SK-MEL-5 (cell line): ENCODE measurements at regions not wholly inside any gene's neighbourhood (a gene's known extent, or its start where the extent isn't known, plus 50 kb on each side); places are given as distances from the start of the nearest gene placed in this dataset.

Source experiments
- DNase-seq: peaks from one replicate; pipeline ENCODE4 v3.0.0-alpha.2; 2016; ENCODE audit warnings: low read depth, low spot score
- in situ Hi-C: cut with HindIII; loops from 2 replicates; pipeline ENCODE4 v1.10.0; 2016; ENCODE audit warnings: low sequenced_read_pairs, high pct_unique_total_duplicates, low pct_unique_long_range_greater_than_20kb

DNA sequence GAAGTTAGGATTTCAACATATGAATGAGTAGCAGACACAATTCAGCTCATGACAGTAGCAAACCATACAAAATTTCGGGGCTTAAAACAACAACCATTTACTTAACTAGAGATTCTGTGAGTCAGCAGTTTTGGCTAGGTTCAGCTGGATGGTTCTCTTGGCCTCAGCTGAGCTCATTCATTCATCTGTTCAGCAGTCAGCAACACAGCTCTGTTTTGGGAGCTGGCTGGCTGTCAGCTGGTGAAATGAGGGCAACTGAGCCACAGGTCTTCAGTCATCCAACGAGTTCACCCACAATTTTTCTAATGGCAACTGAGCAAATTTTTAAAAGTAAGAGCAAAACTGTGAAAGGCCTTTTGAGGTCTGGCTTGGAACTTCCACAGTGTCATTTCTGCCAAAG is 2005.1 kb upstream of the AGA start:
- no peak for DNase-seq
- in situ Hi-C loops, result no loop called here

DNA sequence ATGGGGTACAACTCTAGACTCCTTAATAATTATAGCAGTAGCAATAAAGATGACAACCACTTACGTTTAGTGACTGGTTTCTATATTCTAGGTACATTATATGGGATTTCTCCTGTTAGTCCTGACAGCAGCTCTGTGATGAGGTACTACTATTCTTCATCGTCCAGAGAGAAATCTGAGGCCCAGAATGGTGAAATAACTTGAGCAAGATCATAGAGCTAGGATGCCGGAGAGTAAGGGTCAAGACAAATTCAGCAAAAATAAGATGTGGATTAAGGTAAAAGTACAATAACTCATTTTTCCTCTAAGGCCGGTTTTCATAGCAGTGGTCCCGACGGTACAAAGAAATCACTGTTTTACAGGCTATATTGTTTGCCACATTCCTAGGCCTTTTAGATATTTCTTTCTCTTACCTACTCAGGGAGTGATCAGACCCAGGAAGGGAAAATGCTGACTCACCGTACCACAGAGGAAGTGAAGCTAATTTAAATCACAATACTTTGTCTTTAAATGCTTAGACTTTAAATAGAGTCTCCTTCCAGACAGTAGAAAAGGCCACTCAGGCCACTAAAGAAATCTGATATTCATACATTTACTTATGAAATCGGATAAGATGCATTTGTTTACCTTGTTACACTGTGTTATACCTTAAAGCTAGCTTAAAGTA is 2023.0 kb upstream of the AGA start:
- no peak for DNase-seq

DNA sequence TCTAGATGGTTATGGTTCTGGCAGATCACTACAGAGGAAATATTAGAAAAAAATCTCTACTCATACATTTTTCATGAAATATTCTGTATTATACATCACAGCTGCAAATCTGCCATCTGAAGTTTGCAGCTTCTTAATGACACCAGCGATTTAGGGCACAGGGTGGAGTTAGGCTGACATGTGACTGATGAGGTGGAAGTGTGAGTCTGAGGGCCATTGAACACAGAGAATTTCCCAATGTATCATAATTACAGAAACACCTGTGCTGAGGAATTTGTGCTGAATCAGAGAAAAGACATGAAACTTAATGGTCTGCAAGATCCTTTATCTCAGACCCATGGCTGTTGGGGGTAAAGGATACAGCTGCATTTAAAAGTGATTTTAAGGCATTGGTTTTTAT is 2025.6 kb upstream of the AGA start:
- no peak for DNase-seq
- in situ Hi-C loops, result no loop called here

More for the DNA sequence above, 2023.0 kb upstream of the AGA start:
- in situ Hi-C loops, result no loop called here

DNA sequence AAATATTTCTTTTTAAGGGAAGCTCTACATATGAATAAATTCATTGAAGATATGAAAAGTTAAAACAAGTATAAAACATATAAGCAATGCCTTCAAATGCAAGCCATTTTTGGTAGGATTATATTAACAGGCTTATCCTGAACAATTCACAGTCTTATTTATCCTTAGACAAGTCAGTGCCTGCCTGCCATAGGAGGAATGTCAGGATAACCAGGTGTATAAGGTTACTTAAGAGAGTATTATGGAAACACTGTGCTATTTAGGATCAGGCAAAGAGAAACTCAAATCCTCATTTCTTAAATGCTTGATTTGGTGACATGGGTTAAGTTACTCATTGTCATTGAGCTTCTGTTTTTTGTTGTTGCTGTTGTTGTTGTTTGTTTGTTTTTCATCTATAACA is 2029.9 kb upstream of the AGA start:
- in situ Hi-C loops, result no loop called here
- DNase-seq, result no peak

DNA sequence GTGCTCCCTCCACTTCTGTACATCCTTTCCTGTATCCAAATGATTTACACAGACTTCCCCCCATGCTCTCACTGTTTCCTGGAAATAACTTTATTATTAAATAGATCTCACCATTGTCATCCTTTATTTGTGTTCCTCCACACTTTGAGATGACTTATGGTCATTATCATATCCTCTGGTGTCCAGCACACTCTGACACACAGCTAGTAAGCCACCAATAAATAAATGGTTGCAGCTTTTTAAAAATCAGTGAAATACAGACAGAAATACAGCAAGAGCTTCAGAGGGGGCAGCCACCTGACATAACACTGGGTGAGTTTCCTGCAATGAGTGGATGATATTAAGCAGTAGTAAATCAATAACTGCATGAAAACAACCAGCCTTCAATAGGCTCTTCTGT is 2036.4 kb upstream of the AGA start:
- in situ Hi-C loops, result no loop called here
- no peak for DNase-seq

DNA sequence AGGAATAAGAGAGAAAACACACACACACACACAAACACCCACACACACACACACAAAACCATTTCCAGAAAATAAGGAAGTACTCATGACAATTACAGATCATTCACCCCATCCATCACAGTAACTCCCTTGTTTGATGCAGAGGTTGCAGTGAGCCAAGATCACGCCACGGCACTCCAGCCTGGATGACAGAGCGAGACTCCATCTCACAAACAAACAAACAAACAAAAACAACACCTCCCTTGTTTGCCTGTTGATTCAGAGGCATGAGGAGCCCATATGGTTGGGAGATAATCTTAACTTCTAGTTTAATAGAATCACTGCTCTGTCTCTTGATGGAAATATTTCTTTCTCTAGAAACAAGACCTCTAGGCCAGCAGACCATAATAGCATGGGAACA is 2043.5 kb upstream of the AGA start:
- peak; percentile 55 for DNase-seq
- in situ Hi-C loops, result no loop called here

DNA sequence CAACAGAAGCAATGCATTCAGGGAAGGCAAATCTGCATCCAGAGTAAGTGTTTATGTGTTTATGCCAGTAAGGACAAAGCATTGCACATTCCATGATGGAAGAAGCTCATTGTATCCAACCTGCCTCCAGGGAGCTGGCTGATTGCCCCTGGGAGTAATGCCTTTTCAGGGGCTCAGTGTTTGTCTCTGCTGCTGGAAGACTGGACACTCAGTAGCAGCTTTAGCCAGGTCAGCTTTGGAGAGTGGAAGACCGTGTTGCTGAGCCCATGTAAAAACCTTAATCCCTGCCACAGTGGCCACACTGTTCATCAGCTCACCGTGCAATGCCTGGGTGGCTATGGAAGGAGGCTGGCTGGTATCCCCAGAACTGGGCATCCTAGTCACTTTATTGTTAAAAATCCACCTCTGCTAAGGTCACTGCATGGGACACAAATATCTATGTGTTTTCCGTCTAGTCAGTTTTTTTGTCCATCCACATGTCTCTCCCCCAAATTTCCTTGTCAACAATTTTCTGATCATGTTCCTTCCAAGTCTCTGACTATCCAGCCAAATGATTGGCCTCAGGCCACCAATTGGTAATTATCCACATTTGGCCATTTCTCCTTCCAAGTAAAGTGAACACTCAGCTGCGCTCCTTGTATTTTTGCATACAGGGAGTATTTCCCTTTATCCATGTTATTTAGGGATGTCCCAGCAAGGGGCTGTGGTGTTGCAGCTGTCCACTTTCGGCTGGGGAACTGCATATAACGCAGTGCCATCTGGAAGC is 2044.5 kb upstream of the AGA start:
- in situ Hi-C loops, result no loop called here
- no peak for DNase-seq

DNA sequence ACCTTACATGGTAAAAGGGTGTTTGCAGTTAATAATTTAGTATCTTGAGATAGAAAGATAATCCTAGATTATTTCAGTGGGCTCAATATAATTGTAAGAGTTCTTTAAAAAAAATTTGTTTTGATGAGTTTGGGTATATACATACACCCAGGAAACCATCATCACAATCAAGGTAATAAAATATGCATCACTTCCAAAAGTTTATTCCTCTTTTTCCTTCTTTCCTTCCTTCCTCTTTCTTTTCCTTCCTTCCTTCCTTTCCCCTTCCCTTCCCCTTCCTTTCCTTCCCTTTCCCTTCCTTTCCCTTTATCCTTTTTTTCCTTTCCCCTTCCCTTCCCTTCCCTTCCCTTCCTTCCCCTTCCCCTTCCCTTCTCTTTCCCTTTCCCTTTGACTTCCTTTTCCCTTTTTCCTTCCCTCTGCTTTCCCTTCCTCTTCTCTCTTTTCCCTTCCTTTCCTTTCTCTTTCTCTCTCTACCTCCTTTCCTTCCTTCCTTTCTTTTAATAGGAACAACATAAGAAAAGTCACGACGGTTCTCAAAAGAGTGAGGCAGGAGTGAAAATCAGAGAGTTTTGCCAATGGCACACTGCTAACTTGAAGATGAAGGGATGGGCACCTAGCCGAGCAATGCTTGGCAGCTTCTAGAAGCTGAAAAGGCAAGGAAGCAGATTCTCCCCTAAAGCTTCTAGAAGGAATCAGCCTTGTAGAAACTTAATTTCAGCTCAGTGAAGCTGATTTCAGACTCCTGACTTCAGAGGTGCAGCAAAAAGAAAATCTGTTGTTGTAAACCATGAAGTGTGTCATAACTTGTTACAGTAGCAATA is 2050.2 kb upstream of the AGA start:
- DNase-seq, result no peak
- in situ Hi-C loops, result no loop called here

DNA sequence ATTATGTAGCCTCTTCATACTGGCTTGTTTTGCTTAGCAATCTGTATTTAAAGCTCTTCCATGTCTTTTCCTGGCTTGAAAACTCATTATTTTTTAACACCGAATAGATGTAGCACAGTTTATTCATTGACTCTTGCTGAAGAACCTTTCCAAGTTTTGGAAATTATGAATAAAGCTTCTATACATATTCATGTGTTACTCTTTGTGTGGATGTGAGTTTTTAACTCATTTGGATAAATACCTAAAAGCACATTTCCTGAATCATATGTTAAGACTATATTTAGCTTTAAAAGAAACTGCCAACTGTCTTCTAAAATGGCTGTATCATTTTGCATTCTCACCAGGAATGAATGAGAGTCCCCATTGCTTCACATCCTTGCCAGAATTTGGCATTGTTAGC is 2061.7 kb upstream of the AGA start:
- DNase-seq, result no peak
- in situ Hi-C loops, result no loop called here

DNA sequence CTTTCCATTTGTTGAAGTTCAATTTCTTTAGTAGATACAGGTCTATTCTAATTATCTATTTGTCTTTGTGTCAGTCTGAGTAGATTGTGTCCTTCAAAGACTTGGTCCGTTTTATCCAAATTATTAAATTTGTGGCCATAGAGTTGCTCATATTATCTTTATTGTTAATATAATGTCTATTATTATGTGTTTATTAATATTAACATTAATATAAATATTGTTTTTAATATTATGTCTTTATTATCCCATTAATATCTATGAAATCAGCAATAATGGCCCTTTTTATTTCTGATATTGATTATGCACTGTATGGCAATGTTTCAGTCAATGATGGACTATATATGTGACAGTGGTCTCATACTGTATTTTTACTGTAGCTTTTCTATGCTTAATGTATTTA is 2067.3 kb upstream of the AGA start:
- no peak for DNase-seq
- in situ Hi-C loops, result no loop called here

DNA sequence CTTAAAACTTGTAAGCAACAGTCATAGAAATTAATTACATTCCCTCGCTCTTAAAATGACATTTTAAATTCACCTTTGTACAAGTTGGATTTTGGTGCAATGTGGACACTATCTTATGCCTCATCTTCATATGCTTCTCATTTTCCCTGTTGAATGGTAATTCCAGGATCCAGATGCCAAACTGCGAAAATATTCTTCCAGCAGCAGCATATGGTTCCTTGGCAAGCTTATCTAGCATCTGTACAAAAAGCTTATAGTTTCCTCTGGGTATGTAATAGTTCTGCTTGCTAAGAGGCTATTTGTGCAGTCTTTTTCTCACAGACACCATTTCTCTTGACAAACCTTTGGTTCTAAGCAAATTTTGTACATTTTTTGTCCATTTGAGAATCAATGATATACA is 2079.7 kb upstream of the AGA start:
- in situ Hi-C loops, result no loop called here
- DNase-seq, result no peak

DNA sequence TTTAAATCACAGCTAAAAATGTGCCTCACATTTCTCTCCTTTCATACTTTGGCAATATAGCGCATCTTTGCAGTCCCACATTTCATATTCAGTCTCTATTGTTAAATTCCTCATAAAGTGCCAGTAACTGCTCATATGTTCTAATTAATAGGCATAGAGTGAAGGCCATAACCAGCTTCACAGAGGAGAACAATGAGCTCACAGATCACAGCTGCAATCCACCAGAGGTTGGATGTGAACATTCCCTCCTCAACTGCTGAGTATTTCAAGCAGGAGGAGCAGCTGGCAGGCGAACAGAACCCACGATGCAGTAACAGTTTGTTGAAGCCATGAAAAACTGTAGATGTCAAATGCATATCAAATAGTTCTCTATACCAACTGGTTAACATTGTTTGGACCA is 2088.7 kb upstream of the AGA start:
- in situ Hi-C loops, result no loop called here
- peak; percentile 22 for DNase-seq

DNA sequence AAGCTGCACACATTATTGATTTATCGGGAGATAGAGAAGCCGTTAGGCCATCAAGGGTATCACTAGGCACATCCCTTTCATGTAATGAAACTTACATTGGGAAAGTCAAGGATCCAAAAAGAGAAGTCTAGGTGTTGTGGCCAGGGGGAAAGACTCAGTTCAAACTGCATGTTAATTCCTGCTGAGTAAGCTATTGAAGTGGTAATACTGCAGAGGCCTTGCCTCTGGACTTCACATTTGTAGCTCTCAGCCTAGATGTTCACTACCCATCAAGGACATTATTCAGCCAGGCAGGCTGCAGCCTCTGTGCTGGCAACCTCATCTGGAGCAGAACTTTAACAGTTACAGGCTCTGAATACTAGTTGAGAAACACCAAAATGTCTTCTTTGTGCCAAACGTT is 2094.5 kb upstream of the AGA start:
- in situ Hi-C loops, result no loop called here
- DNase-seq, result no peak

DNA sequence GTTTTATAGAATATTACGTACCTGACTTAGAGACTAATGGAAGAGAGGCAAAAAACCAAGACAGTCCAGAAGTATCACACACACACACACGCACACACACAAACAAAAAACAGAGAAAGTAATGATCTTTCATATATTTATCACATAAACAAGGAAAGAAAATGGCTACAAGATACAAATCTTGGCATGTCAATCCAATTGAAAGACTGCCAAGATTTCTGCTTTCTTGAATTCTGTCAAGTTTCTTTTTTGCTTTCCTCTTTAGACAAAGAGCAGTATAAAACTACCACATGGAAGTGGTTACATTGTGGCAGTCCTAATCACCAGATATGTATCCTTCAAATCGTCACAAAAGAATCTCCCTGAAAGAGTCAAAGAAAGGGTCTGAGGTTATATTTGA is 2097.4 kb upstream of the AGA start:
- in situ Hi-C loops, result no loop called here
- no peak for DNase-seq

DNA sequence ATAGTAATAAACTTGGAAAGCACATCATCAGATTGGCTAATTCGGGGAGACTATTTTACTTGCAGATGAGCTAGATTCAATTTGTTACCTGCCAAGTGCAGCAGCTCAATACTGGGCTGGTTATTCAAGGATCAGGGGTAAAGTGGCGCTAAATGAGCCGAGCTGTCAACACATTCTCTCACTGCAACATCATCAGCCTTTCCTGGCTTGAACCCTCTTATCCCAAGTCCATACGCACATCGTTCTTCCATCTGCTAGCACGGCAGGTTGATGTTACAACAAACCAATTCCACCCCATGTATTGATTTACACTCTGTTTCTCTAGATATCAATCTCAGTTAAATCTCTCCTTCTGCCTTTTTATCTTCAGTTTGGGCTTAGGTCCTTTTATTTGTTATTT is 2101.5 kb upstream of the AGA start:
- no peak for DNase-seq
- in situ Hi-C loops, result no loop called here

DNA sequence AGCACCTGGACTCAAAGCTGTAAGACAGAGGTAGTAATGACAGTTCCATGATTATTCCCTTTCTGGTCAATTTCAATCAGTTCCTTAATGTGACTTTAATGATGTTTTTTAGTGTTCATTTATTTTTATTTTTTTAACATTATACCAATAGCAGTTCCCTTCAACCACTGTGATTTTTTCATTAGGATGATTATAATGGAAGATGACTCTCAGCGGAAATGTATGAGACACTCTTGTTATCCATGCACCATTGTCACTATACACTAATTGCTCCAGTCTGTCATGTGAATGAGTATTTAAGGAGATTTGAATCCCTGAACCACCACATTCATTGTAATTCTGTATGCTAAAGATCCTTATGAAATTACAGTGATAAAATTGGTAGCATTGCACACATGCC is 2102.3 kb upstream of the AGA start:
- in situ Hi-C loops, result no loop called here
- DNase-seq, result no peak

DNA sequence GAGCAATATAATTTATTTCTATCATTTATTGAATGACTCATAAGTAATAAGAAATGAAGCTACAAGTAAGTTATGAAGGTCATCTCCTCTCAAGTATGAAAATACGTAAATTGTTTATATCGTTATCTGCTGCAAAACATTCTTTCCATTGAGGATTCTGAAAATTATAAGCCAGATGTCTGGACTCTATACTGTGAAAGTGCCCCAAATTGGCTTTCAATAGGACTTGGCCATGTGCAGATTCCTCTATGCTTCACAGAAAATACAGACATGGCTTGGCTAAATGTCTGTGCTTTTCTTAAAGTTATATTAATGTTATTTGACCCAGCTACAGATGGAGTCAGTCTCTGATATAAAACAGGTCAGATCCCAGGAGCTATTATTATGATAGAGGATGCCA is 2109.9 kb upstream of the AGA start:
- in situ Hi-C loops, result no loop called here
- no peak for DNase-seq

DNA sequence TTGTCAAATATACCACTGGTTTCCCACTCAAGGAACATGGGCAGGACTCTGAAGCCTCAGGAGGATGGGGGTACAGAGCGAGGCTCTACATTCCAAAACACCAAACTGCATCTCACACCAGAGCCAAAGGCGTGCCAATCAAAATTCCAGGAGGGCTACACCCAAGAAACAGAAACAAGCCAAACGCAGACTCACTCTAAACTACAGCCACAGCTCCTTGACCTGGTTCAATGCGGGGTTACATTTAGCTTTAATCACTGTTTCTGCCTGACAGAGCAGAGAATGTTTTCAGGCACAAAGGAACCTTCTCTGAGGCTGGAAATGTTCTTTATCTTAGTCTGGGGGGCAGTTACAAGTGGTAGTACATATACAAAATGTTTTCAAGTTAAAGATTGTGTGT is 2121.5 kb upstream of the AGA start:
- in situ Hi-C loops, result no loop called here
- no peak for DNase-seq

DNA sequence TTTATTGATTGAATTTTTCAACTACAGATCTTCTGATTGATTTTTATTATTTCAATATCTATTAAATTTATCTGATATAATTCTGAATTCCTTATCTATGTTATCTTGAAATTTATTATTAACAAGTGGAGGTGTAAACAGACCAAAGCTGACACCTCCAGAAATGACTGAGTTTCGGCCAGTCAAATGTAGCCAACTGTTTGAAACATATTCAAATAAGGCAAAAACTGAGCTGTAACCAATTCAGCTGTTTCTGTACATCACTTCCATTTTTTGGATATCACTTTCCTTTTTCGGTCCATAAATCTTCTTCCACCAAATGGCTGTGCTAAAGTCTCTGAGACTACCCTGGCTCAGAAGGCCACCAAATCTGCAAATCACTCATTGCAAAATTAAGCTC is 2127.3 kb upstream of the AGA start:
- DNase-seq, result no peak

More for the DNA sequence above, 2127.3 kb upstream of the AGA start:
- in situ Hi-C loops, result no loop called here
